ENCODE measurements at regions not wholly inside any gene's neighbourhood (a gene's known extent, or its start where the extent isn't known, plus 50 kb on each side); places are given as distances from the start of the nearest gene placed in this dataset.

GRCh38 chr5:167001246-167001645 lies 1290.2 kb upstream of the WWC1 start:
- no peaks in the 10 kb centered on the region for H3K4me1 Mint-ChIP-seq (ENCODE audit: low read depth)

DNA sequence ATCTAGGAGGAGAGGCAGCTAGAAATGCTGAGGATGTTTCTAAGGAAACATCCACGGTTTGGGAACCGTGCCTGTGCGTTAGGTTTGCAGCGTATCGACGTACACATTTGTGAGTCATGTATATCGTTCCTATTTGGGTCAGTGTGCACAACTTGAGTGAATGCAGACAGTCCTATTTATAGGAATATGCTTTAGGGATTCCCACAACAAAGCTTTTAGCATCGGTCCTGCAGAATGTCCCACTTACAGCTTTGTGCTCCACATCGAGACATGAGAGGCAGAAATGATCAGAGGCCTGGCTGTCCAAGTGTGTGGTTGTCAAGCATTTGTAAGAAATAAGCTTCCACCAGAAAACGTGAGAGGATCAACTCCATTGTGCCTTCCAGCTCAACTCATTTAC lies 1282.7 kb upstream of the WWC1 start:
- no peak overlapping the region for H3K27ac Mint-ChIP-seq
- H3K27me3 Mint-ChIP-seq: no peaks in the 10 kb centered on the region
- no peak for TF ChIP-seq CTCF (IDR thresholded peaks at IDR 0.05; ENCODE audit: unreplicated experiment)
- H3K9me3 Mint-ChIP-seq (ENCODE audit: low read depth): peaks cover 4% of the 10 kb centered on the region
- H3K4me3 Mint-ChIP-seq (ENCODE audit: low read depth): no peak overlapping the region
- DNase-seq (ENCODE audit: low spot score, unreplicated experiment): no peak
- peaks cover 7% of the 10 kb centered on the region for H3K4me1 Mint-ChIP-seq (ENCODE audit: low read depth)
- no peaks in the 10 kb centered on the region for H3K36me3 Mint-ChIP-seq (ENCODE audit: insufficient read depth)

More at GRCh38 chr5:167001246-167001645, 1290.2 kb upstream of the WWC1 start:
- TF ChIP-seq CTCF (IDR thresholded peaks at IDR 0.05; ENCODE audit: unreplicated experiment): no peak
- no peaks in the 10 kb centered on the region for H3K36me3 Mint-ChIP-seq (ENCODE audit: insufficient read depth)
- H3K9me3 Mint-ChIP-seq (ENCODE audit: low read depth): no peaks in the 10 kb centered on the region
- H3K27me3 Mint-ChIP-seq: peaks cover 4% of the 10 kb centered on the region
- no peak overlapping the region for H3K27ac Mint-ChIP-seq
- DNase-seq (ENCODE audit: low spot score, unreplicated experiment): no peak
- no peak overlapping the region for H3K4me3 Mint-ChIP-seq (ENCODE audit: low read depth)

DNA sequence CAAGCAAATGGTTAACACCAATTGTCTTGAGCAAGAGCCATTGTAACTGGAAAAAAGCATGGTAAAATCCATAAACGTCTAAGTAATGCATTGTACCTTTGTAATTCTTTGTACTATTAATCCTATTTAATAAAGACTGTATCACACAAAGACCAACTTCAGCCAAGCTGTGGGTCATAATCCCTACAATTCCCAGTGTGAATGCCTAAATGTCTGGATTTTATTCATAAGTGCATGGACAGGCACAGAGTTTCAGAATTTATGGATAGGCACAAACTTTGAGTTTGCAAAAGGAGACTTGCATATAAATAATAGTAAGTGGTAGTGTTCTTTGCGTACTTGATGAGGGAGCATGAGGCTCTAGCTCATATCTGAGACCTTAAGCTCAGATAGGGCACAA lies 1280.2 kb upstream of the WWC1 start:
- Mint-ChIP-seq H3K4me1 (ENCODE audit: low read depth) (peaks cover 13% of the 10 kb centered on the region), H3K36me3 (ENCODE audit: insufficient read depth) (no peaks in the 10 kb centered on the region), H3K9me3 (ENCODE audit: low read depth) (peaks cover 4% of the 10 kb centered on the region), H3K4me3 (ENCODE audit: low read depth) (no peak overlapping the region), H3K27ac (no peak overlapping the region), H3K27me3 (no peaks in the 10 kb centered on the region)
- no peak for DNase-seq (ENCODE audit: low spot score, unreplicated experiment)
- TF ChIP-seq CTCF (IDR thresholded peaks at IDR 0.05; ENCODE audit: unreplicated experiment): no peak

GRCh38 chr5:167012123-167013034 lies 1279.1 kb upstream of the WWC1 start:
- Mint-ChIP-seq H3K27ac (no peak overlapping the region), H3K27me3 (no peaks in the 10 kb centered on the region), H3K9me3 (ENCODE audit: low read depth) (peaks cover 4% of the 10 kb centered on the region), H3K4me1 (ENCODE audit: low read depth) (peaks cover 13% of the 10 kb centered on the region), H3K36me3 (ENCODE audit: insufficient read depth) (no peaks in the 10 kb centered on the region), H3K4me3 (ENCODE audit: low read depth) (no peak overlapping the region)
- TF ChIP-seq CTCF (IDR thresholded peaks at IDR 0.05; ENCODE audit: unreplicated experiment): no peak
- DNase-seq (ENCODE audit: low spot score, unreplicated experiment): no peak

- Mint-ChIP-seq H3K4me1 (ENCODE audit: low read depth) (peaks cover 13% of the 10 kb centered on the region), H3K4me3 (ENCODE audit: low read depth) (no peak overlapping the region), H3K27me3 (no peaks in the 10 kb centered on the region), H3K36me3 (ENCODE audit: insufficient read depth) (no peaks in the 10 kb centered on the region), H3K9me3 (ENCODE audit: low read depth) (peaks cover 4% of the 10 kb centered on the region), H3K27ac (no peak overlapping the region)
- no peak for DNase-seq (ENCODE audit: low spot score, unreplicated experiment)
- no peak for TF ChIP-seq CTCF (IDR thresholded peaks at IDR 0.05; ENCODE audit: unreplicated experiment)
These were observed 1276.9 kb upstream of the WWC1 start for GRCh38 chr5:167014401-167015056.
